HUES6 (cell line): ENCODE measurements at regions not wholly inside any gene's neighbourhood (a gene's known extent, or its start where the extent isn't known, plus 50 kb on each side); places are given as distances from the start of the nearest gene placed in this dataset.
A peak's percentile ranks its signal among the peaks of the same experiment; 100 is the strongest.

Source experiments
- H3K27ac ChIP-seq: 2 replicates; pipeline ENCODE4 v1.7.0; 2013; ENCODE audit warnings: low read depth, mild to moderate bottlenecking, low read length, inconsistent platforms
- H3K27me3 ChIP-seq: 2 replicates; pipeline ENCODE4 v1.6.1; 2013; ENCODE audit warnings: low read length; ENCODE audit not compliant: control insufficient read depth, insufficient read depth
- H3K36me3 ChIP-seq: 2 replicates; pipeline ENCODE4 v1.6.1; 2013; ENCODE audit warnings: low read length; ENCODE audit not compliant: control insufficient read depth, insufficient read depth
- H3K4me1 ChIP-seq: 2 replicates; pipeline ENCODE4 v1.6.1; 2013; ENCODE audit warnings: low read length; ENCODE audit not compliant: control insufficient read depth, insufficient read depth
- H3K4me3 ChIP-seq: 2 replicates; pipeline ENCODE4 v1.5.1; 2013; ENCODE audit warnings: low read depth, low read length
- H3K9ac ChIP-seq: one replicate; pipeline ENCODE4 v1.6.1; 2013; ENCODE audit warnings: mild to moderate bottlenecking, low read length
- H3K9me3 ChIP-seq: 2 replicates; pipeline ENCODE4 v1.6.1; 2013; ENCODE audit warnings: low read depth, low read length; ENCODE audit not compliant: control insufficient read depth, insufficient read depth

DNA sequence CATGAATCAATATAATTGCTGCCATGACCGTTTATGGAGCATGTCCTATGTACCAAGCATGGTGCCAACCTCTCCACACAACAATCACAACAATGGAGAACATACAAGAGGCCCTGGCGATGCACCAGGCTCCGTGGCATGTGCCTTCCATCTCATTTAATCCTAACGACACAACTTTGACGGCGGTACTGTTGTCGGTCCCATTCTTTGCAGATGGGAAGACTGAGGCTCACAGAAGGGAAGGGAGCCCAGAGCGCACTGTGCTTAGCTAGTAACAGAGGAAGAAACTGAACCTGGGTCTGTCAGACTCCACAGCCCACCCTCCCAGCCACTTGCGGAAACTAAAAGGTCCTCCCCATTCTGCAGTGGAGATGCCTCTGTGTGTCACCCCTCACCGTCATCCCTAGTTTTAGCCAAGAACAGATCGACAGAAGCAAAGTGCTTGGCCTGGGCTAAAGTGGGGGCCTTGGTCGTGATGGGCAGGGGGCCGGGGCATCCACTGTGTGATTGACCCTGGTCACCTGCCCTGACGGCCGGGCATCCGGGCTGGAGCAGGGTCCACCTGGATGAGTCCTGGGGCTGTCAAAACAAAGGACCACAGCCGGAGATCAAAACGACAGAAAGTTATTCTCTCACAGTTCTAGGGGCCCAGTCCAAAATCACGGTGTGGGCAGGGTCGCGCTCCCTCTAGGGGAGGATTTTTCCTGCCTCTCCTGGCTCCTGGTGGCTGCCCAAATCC, 183.9 kb downstream of the C16orf95 start:
- no peak overlapping the region for H3K4me3 ChIP-seq
- peaks cover 4% of the 10 kb centered on the region; the same call in 1 of the 2 replicates for H3K4me1 ChIP-seq
- H3K27me3 ChIP-seq = no peaks in the 10 kb centered on the region
- H3K27ac ChIP-seq = no peak overlapping the region
- no peak overlapping the region for H3K9ac ChIP-seq
- peaks cover 15% of the 10 kb centered on the region for H3K9me3 ChIP-seq
- no peaks in the 10 kb centered on the region for H3K36me3 ChIP-seq

DNA sequence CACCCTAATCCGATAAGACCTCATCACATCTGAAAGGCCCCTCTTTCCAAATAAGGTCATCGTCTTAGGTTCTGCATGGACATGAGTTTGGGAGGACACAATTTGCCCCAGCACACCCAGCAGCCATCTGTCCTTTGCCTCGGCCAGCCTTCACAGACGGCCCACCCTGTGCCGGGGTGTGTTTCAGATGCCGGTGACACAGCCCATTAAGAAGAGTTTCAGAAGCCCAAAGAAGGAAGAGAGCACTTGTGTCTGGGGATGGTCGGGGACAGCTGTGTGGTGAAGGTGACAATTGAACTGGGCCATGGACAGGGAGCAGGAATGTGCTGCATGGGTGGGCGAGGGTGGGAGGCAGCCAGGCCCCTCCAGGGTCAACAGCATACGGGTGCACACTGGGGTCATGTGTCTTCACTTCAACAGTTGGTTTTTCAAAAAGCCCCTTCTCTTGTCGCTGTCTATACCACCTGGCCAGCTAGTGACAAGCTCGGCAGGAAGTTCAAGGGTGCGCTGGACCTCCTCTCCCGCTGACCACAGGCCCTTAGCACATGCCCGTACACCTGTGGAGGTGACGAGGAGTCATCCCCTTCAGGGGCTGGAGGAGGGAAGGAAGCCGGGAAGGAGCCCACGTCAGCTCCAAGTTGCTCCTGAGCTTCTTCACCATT, 183.1 kb downstream of the C16orf95 start:
- Histone ChIP-seq H3K4me1 (peaks cover 4% of the 10 kb centered on the region; the same call in 1 of the 2 replicates), H3K27me3 (no peaks in the 10 kb centered on the region), H3K9me3 (peaks cover 9% of the 10 kb centered on the region), H3K4me3 (no peak overlapping the region), H3K27ac (no peak overlapping the region), H3K36me3 (no peaks in the 10 kb centered on the region), H3K9ac (no peak overlapping the region)

DNA sequence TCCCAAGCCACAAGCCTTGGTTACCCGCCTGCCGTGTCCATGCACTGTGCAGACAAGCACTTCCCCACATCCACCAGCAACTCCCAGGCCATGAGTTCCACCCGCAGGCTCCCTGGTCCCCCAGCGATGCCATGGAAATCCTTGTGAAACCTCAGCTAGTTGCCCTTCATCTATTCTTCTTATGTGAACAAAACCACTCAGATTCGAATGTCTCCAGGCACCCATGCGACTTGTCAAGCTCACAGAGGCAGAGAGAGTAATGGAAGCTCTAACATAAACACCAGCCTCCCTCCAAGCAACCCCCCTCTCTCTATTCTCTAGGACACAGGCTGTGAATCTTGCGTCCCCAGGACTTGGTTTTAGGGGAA, 182.6 kb downstream of the C16orf95 start:
- H3K36me3 ChIP-seq = no peaks in the 10 kb centered on the region
- H3K27ac ChIP-seq = no peak overlapping the region
- H3K4me3 ChIP-seq = no peak overlapping the region
- no peaks in the 10 kb centered on the region for H3K27me3 ChIP-seq
- peaks cover 4% of the 10 kb centered on the region; the same call in 1 of the 2 replicates for H3K4me1 ChIP-seq
- no peak overlapping the region for H3K9ac ChIP-seq
- peaks cover 5% of the 10 kb centered on the region for H3K9me3 ChIP-seq

DNA sequence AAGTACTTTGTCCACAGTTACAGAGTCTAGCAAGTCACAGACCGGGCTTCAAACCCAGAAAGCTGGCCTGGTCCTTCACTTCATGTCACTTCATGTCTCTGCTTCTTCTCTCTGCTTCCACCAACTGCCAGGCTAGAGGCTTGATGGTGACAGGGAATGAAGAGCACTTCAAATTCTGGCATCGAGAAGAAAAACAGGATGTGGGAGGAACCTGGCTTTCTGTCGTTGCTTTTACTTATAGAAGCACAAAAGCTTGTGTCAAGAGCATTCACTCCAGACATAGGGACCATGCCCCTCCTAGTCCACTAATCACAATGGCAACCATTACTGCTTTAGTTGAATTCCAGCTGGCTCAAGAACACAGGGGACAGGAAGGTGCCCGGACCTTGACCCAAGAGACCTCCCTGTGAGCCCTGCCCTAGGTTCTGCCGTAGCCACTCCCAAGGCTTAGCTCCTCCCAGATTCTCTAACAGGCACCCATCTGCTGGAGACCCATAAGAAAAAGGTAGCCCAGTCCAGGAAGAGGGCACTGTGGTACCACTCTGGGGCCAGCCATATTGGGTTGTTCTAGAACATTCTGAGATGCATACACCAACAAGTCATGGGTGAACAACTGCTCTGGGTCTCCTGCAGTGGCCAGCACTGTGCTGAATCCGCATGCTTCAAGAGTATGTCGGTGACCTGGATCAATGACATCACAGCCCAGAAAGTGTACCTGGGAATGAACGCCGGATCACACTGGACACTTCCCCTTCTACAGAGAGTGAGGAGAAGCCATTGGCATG, 181.8 kb downstream of the C16orf95 start:
- Histone ChIP-seq H3K27ac (no peak overlapping the region), H3K27me3 (no peaks in the 10 kb centered on the region), H3K9ac (no peak overlapping the region), H3K9me3 (peaks cover 9% of the 10 kb centered on the region), H3K4me3 (no peak overlapping the region), H3K4me1 (no peaks in the 10 kb centered on the region), H3K36me3 (no peaks in the 10 kb centered on the region)

DNA sequence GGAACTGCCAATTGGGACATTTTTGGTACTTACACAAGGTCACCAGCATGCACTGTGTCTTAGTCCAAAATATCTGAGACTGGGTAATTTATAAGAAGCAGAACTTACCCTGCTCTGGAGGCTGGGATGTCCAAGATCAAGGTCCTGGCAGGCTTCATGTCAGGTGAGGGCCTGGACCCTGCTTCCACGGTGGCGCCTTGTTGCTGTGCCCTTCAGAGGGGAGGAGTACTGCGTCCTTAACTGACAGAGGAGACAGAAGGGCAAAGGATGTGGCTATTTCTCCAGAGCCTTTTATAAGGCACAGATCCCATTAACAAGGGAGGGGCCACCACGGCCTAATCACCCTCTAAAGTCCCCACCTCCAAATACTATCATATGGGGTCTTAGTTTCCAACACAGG, 178.9 kb downstream of the C16orf95 start:
- no peaks in the 10 kb centered on the region for H3K27me3 ChIP-seq
- H3K4me1 ChIP-seq = peaks cover 5% of the 10 kb centered on the region
- peaks cover 9% of the 10 kb centered on the region for H3K9me3 ChIP-seq
- H3K9ac ChIP-seq = no peak overlapping the region
- no peaks in the 10 kb centered on the region for H3K36me3 ChIP-seq
- no peak overlapping the region for H3K27ac ChIP-seq
- no peak overlapping the region for H3K4me3 ChIP-seq

DNA sequence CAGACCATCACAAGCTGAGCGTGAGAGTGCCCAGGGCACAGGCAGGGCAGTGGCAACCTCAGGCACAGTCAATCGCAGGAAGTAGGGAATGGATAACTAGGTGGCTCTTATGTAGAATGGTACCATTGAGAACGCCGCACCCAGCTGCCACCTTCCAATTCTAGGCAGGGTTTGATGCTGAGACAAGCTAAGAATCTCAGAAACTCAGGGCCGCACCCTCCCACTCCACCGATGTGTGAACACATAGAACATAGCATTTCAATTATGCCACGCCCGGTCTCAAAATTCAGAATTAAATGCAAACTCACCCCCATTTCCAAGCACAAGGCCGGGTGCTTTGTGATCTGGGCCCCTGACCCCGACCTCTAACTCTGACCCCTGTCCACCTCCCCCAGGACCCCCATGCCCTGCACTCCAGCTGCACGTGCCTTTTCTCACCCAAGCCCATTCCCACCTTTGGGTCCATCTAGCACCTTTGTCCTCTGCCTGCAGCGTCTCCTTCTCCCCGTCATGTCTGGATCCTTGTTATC, 178.4 kb downstream of the C16orf95 start:
- Histone ChIP-seq H3K9me3 (peaks cover 9% of the 10 kb centered on the region), H3K27ac (no peak overlapping the region), H3K36me3 (no peaks in the 10 kb centered on the region), H3K4me3 (no peak overlapping the region), H3K4me1 (peaks cover 10% of the 10 kb centered on the region), H3K27me3 (no peaks in the 10 kb centered on the region), H3K9ac (no peak overlapping the region)

DNA sequence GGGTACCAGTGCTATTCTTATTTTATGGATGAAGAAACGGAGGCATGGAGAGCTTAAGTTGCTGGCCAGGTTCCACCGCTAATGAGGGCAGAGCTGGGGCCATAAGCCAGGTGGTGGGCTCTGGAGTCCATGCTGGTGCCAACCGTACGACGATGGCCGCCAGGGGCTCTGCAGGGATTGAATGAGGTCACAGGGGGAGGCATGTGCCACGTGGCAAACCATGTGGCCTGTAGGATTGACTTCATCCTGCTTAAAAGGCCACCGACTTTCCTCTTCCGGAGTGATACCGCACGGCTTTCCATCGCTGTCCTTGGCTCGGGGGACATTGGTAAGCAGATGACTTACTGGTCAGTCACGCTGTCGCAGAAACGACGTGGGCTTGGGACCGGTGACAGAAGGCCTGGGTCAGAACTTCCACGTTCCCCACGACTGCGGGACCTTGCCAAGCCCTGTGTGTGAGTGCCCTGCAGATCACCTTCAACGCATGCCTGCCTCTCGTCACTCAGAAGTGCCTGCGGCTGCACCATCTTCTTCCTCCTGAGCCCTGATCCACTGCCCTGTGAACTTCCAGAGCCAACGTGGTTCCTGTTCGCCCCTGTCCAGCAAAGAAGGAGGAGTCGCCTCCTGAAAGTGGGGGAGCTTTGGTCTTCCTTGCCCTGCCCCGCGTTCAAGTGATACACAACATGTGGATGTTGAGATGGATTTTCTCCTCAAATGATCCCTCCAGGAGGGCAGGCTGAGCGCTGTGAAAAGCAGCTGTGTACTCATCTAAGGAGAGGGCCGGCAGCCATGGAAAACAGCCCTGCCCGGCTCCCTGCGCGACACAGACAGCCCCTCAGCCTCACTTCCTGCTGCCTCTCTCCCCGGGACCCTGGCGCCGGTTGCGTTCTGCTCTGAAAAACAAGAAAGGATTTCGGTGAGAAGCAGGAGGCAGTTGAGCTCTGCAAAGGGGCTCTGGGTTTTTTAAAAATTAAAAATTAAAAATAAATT, 176.7 kb downstream of the C16orf95 start:
- Histone ChIP-seq H3K27ac (no peak overlapping the region), H3K27me3 (no peaks in the 10 kb centered on the region), H3K9me3 (peaks cover 9% of the 10 kb centered on the region), H3K4me3 (no peak overlapping the region), H3K9ac (no peak overlapping the region), H3K36me3 (no peaks in the 10 kb centered on the region), H3K4me1 (peaks cover 13% of the 10 kb centered on the region)

DNA sequence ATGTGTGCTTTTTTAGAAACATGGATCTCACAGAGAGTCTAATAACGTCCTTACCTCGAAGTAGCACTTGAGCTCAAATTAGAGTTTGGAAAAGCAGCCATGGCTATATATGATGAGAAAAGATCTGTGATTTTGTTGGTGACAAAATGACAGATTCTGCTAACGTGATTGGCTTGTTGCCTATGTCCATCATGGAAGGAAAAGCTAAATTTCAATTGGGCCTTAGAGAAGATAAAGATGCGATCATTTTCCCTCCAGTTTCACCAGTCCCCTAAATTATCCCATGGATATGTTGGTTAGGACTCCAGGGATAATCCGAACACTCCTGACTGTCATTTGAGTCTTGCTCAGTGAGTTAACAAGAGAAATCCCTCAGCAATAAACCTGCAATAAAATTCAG, 175.8 kb downstream of the C16orf95 start:
- Histone ChIP-seq H3K36me3 (no peaks in the 10 kb centered on the region), H3K4me3 (no peak overlapping the region), H3K9me3 (peaks cover 12% of the 10 kb centered on the region), H3K9ac (no peak overlapping the region), H3K27ac (no peak overlapping the region), H3K27me3 (no peaks in the 10 kb centered on the region), H3K4me1 (peaks cover 13% of the 10 kb centered on the region)

DNA sequence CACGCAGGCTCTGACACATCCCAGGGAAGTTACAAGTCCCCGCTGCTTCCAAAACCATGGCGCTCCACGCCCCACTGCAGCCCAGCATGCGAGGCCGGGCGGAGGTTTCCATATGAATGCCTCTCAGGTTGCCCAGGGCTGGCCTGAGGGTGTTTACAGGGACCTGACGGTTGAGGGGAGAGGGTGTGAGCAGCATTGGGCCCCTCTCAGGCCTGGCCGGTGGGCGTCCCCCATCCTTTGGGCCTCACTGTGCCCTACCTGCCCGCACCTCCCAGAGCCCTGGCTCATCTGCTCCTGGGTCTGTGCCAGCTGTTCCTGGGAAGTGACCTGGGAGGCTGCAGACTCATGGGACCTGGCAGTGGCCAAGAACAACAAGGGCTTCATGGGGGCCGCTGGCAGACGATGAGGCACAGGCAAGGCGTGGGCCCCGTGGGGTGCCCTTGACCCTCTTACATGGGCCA, 173.5 kb downstream of the C16orf95 start:
- H3K9me3 ChIP-seq = peaks cover 7% of the 10 kb centered on the region
- no peak overlapping the region for H3K27ac ChIP-seq
- H3K36me3 ChIP-seq = no peaks in the 10 kb centered on the region
- H3K4me1 ChIP-seq = peaks cover 13% of the 10 kb centered on the region
- H3K27me3 ChIP-seq = no peaks in the 10 kb centered on the region
- no peak overlapping the region for H3K4me3 ChIP-seq
- H3K9ac ChIP-seq = peak overlapping the region; percentile 34

DNA sequence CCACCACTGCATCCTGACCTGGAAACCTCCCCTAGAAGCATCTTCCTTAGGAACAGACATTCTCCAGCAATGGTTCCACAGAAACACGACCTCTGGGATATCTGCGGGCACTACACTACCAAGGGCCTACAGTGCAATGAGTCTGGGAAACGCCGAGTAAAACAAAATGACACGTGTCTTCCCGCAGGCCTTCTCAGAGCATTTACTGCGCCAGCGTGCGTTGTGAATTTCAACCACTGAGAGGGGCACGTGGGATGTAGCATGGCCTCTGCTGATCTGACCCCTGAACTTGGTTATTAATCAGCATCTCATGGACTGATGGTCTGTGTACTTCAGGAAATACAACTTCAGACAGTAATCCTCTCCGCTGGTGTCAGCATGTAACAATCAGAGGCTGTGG, 173.0 kb downstream of the C16orf95 start:
- H3K27ac ChIP-seq = no peak overlapping the region
- H3K4me3 ChIP-seq = no peak overlapping the region
- H3K9ac ChIP-seq = no peak overlapping the region
- peaks cover 7% of the 10 kb centered on the region for H3K9me3 ChIP-seq
- no peaks in the 10 kb centered on the region for H3K36me3 ChIP-seq
- peaks cover 13% of the 10 kb centered on the region for H3K4me1 ChIP-seq
- no peaks in the 10 kb centered on the region for H3K27me3 ChIP-seq
